Islet precursor cell (in vitro differentiated cells): ENCODE measurements at regions not wholly inside any gene's neighbourhood (a gene's known extent, or its start where the extent isn't known, plus 50 kb on each side); places are given as distances from the start of the nearest gene placed in this dataset.
"Not testable (repeated sequence)": the region's sequence is repeated elsewhere in the genome, so short reads cannot be mapped to it uniquely, and the experiment has no call there.

ENCODE experiments used
- DNase-seq: peaks from one replicate; pipeline ENCODE4 v3.0.0-alpha.2; 2018

- DNase-seq = not testable (repeated sequence)
Measured at GRCh38 chr5:86292811-86293210, 324.9 kb upstream of the COX7C start.

GRCh38 chr5:86302643-86303042, 315.1 kb upstream of the COX7C start:
- DNase-seq = not testable (repeated sequence)

- DNase-seq = not testable (repeated sequence)
Measured at GRCh38 chr5:86305050-86305449, 312.7 kb upstream of the COX7C start.

GRCh38 chr5:86314951-86315350, 302.8 kb upstream of the COX7C start:
- DNase-seq = no peak

GRCh38 chr5:86320266-86320665, 297.5 kb upstream of the COX7C start:
- DNase-seq = no peak

GRCh38 chr5:86329318-86329717, 288.4 kb upstream of the COX7C start:
- no peak for DNase-seq

GRCh38 chr5:86330736-86331135, 287.0 kb upstream of the COX7C start:
- DNase-seq = no peak

- DNase-seq = no peak
Measured at GRCh38 chr5:86332851-86333250, 284.9 kb upstream of the COX7C start.

GRCh38 chr5:86337667-86338460, 279.9 kb upstream of the COX7C start:
- DNase-seq = no peak

GRCh38 chr5:86354664-86355063, 263.1 kb upstream of the COX7C start:
- no peak for DNase-seq

GRCh38 chr5:86360801-86361200, 256.9 kb upstream of the COX7C start:
- no peak for DNase-seq

GRCh38 chr5:86371061-86371460, 246.7 kb upstream of the COX7C start:
- no peak for DNase-seq

- no peak for DNase-seq
Measured at GRCh38 chr5:86374611-86375010, 243.1 kb upstream of the COX7C start.

- DNase-seq = no peak
Measured at GRCh38 chr5:86376214-86376613, 241.5 kb upstream of the COX7C start.

GRCh38 chr5:86403190-86403589, 214.6 kb upstream of the COX7C start:
- DNase-seq = no peak

GRCh38 chr5:86404256-86404655, 213.5 kb upstream of the COX7C start:
- no peak for DNase-seq

- no peak for DNase-seq
Measured at GRCh38 chr5:86407711-86408110, 210.0 kb upstream of the COX7C start.

GRCh38 chr5:86411596-86411995, 206.1 kb upstream of the COX7C start:
- no peak for DNase-seq

GRCh38 chr5:86427158-86427557, 190.6 kb upstream of the COX7C start:
- DNase-seq = no peak

- no peak for DNase-seq
Measured at GRCh38 chr5:86439593-86440110, 178.1 kb upstream of the COX7C start.

- DNase-seq = no peak
Measured at GRCh38 chr5:86442036-86442745, 175.6 kb upstream of the COX7C start.

- no peak for DNase-seq
Measured at GRCh38 chr5:86447362-86447761, 170.4 kb upstream of the COX7C start.

GRCh38 chr5:86452251-86452650, 165.5 kb upstream of the COX7C start:
- DNase-seq = no peak

- DNase-seq = no peak
Measured at GRCh38 chr5:86460519-86460918, 157.2 kb upstream of the COX7C start.
